GM12872 (cell line): ENCODE measurements at regions not wholly inside any gene's neighbourhood (a gene's known extent, or its start where the extent isn't known, plus 50 kb on each side); places are given as distances from the start of the nearest gene placed in this dataset.

ENCODE experiments used
- TF ChIP-seq, protein P1 (sequence below): IDR thresholded peaks from 3 replicates; pipeline ENCODE4 v1.5.1; 2011; ENCODE audit warnings: low read depth, mild to moderate bottlenecking, low read length, moderate library complexity; ENCODE audit not compliant: insufficient read depth

DNA sequence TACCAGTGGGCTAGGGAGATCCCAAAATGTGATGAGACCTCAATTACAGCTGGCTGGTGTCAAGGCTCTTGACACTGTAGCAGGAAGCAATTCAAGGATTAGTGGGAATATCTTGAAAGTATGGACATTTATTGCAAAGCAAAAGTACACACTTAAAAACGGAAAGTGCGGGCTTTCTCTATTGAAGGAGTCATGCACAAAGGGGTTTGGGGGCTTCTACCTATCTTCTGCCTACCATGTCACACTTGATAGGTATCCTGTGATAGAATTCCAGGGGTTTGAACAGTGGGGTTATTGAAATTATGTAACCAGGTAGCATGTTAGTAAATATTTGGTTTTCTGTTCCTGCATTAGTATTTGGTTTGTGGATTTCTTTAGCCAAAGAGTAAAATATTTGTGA lies 1652.1 kb upstream of the DDX18 start:
- TF ChIP-seq, protein P1, sequence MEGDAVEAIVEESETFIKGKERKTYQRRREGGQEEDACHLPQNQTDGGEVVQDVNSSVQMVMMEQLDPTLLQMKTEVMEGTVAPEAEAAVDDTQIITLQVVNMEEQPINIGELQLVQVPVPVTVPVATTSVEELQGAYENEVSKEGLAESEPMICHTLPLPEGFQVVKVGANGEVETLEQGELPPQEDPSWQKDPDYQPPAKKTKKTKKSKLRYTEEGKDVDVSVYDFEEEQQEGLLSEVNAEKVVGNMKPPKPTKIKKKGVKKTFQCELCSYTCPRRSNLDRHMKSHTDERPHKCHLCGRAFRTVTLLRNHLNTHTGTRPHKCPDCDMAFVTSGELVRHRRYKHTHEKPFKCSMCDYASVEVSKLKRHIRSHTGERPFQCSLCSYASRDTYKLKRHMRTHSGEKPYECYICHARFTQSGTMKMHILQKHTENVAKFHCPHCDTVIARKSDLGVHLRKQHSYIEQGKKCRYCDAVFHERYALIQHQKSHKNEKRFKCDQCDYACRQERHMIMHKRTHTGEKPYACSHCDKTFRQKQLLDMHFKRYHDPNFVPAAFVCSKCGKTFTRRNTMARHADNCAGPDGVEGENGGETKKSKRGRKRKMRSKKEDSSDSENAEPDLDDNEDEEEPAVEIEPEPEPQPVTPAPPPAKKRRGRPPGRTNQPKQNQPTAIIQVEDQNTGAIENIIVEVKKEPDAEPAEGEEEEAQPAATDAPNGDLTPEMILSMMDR, result no peak

DNA sequence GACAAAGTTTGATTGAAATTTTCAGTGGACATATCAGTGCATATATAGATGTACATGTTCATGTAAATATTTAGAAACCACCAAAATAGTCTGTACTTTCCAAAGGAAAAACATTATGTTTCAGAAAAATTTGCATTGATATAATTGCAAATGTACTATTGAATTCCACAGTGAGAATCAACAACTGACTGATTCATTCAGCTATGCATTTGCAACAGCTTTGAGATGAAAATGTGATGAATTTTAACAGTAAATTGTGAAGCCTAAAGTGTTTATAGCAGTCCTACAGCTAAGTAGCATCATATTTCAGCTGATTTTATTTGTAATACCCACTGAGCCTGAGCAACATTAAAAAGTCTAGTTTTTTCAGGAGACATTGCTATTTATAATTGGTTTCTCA lies 1647.4 kb upstream of the DDX18 start:
- TF ChIP-seq, protein P1, result no peak

DNA sequence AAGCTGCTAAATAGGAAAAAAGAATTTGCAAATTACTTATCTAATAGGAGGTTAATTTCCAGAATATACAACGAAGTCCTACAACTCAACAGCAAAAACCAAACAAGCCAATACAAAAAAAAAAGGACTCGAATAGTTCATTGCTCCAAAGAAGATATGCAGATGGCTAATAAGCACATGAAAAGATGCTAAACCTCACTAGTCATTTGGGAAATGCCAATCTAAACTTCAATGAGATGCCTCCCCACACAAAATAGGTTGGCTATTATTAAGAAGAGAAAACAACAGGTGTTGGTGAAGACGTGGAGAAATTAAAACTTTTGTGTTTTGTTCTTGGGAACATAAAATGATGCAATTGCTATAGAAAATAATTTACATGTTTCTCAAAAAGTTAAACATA lies 1634.4 kb upstream of the DDX18 start:
- TF ChIP-seq, protein P1, result no peak

DNA sequence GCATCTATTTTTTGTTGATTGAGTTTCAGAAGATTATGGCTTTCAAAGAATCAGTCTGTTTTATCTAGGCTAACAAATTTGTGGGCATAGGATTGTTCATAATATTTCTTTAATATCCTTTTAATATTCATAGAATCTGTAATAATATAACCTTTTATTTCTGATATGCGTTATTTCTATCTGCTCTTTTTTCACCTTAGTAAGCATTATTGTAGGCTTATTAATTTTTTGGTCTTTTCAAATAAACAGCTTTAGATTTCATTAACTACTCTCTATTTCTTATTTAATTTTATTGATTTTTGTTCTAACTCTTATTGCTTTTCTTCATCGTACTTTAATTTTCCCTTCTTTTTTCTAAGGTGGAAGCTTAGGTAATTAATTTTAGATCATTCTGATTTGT lies 1614.4 kb upstream of the DDX18 start:
- TF ChIP-seq, protein P1, result no peak

DNA sequence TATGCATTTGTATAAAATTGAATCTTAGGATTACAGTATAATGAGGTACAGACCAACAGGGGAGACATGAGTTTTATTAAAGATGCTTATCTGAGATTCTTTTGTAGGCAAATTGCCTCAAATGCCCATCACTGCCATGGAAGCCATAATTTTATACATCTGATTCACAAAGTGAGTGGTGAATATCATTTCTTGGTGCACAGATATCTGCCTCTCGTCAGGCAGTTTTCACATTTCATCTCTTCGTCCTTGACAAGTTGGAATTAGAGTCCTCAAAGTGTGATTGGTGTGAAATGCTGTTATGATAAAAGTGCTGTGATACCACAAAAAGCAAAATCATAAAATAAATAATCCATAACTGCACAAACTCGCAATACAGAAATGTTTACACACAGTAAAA lies 1602.8 kb upstream of the DDX18 start:
- TF ChIP-seq, protein P1, result no peak

DNA sequence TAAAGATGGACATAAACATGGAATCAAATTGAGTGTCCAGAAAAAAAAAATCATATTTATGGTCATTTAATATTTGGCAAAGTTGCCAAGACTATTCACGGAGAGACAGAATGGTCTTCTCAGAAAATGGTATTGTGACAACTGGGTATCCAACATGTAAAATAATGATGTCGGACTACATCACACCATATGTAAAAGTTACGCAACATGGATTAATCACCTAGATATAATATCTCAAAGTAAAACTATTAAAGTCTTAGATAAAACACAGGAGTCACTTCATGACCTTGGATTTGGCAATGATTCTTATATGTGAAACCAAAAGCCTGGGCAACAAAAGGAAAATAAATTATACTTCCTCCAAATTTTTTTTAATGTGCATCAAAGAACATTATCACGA lies 1591.7 kb upstream of the DDX18 start:
- TF ChIP-seq, protein P1, result no peak

DNA sequence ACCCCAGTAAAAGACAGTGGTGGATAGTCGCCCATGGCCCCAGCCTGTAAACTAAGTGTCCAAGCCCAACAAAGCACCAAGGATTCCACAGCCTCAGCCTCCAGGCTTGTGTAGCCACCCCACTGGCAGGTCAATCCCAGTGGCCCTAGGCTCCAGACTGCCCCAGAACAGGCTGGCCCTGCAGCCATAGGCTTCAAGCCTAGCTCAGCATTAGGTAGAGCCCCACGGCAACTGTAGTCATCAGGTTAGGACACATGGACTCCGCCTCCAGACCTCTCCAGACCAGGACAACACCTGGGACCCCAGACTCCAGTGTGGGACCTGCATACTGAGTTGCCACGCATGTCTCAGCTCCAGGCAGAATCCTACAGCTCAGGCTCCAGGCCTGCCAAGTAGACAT lies 1590.6 kb upstream of the DDX18 start:
- TF ChIP-seq, protein P1, result no peak

DNA sequence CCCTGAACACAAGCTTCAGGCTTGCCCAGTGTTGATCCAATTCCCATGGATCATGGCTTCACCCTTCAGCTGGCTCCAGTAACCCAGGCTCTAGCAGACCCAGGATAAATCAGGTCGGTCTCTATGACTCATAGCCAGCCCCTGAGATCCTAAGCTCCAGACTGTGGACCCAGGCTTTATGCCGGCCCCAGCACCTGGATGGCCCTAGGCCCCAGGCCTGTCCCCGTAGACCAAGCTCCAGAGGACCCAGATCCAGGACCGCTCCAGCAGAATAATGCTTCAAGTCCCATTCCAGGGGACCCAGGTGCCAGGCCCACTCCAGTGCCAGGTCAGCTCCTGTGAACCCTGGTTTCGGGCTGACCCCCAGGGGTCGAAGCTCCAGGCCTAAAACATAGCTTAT lies 1589.9 kb upstream of the DDX18 start:
- TF ChIP-seq, protein P1, result no peak
